ENCODE measurements at regions not wholly inside any gene's neighbourhood (a gene's known extent, or its start where the extent isn't known, plus 50 kb on each side); places are given as distances from the start of the nearest gene placed in this dataset.
"Not testable (repeated sequence)": the region's sequence is repeated elsewhere in the genome, so short reads cannot be mapped to it uniquely, and the experiment has no call there.

DNA sequence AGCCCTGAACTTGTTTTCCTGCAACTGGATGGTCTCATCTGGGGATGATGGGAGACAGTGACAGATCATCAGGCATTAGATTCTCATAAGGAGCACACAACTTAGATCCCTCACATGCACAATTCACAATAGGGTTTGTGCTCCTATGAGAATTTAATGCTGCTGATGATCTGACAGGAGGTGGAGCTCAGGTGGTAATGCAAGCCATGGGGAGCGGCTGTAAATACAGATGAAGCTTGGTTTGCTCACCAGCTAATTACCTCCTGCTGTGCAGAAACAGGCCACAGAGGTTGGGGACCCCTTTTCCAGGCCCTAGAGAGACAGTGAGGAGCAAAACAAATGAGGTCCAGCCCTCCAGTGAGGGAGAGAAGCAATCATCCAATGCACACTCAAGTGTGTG, 168.6 kb downstream of the RGS9 start:
- DNase-seq: no peak
- Histone ChIP-seq H3K9me2 (replicated peaks; ENCODE audit: insufficient read depth, low read length) (no peaks in the 10 kb centered on the region), H3K4me2 (ENCODE audit: low read depth, low read length, poor library complexity, severe bottlenecking) (no peak overlapping the region), H4K20me1 (ENCODE audit: insufficient read depth, low read depth, low read length) (no peaks in the 10 kb centered on the region), H3K4me3 (ENCODE audit: low read length) (no peak overlapping the region), H3K79me2 (ENCODE audit: low read length) (no peaks in the 10 kb centered on the region), H3K36me3 (ENCODE audit: insufficient read depth, low read length) (no peaks in the 10 kb centered on the region), H3K27me3 (ENCODE audit: low read length) (no peaks in the 10 kb centered on the region), H2AFZ (ENCODE audit: low read length) (no peak overlapping the region), H3K9me3 (ENCODE audit: low read length) (no peaks in the 10 kb centered on the region), H3K4me1 (ENCODE audit: low read length) (no peaks in the 10 kb centered on the region), H3K27ac (ENCODE audit: low read length) (no peak overlapping the region), H3K9ac (ENCODE audit: low read length) (no peak overlapping the region)

DNA sequence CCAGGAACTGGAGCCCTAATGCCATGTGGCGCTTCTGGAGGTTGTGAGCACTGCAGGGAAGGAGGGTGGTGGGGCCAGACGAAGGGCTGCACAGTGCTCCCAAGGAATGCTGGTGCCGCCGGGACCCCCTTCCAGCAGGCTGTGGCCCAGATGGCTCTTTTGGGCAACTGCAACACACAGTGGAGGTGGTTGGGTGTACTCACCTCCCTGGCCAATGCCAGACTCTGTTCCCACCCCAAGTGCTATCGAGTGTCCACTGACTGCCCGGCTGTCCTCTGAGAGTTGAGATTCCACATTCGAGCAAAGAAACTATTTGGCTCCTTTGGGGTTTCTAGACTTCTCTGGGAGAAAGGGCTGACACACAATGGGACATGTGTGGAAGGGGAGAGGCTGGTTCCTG, 167.9 kb downstream of the RGS9 start:
- Histone ChIP-seq H3K9me2 (replicated peaks; ENCODE audit: insufficient read depth, low read length) (no peaks in the 10 kb centered on the region), H3K4me3 (ENCODE audit: low read length) (no peak overlapping the region), H2AFZ (ENCODE audit: low read length) (no peak overlapping the region), H3K9ac (ENCODE audit: low read length) (no peak overlapping the region), H3K36me3 (ENCODE audit: insufficient read depth, low read length) (no peaks in the 10 kb centered on the region), H4K20me1 (ENCODE audit: insufficient read depth, low read depth, low read length) (no peaks in the 10 kb centered on the region), H3K9me3 (ENCODE audit: low read length) (no peaks in the 10 kb centered on the region), H3K4me1 (ENCODE audit: low read length) (no peaks in the 10 kb centered on the region), H3K79me2 (ENCODE audit: low read length) (no peaks in the 10 kb centered on the region), H3K27ac (ENCODE audit: low read length) (no peak overlapping the region), H3K27me3 (ENCODE audit: low read length) (no peaks in the 10 kb centered on the region), H3K4me2 (ENCODE audit: low read depth, low read length, poor library complexity, severe bottlenecking) (no peak overlapping the region)
- no peak for DNase-seq

DNA sequence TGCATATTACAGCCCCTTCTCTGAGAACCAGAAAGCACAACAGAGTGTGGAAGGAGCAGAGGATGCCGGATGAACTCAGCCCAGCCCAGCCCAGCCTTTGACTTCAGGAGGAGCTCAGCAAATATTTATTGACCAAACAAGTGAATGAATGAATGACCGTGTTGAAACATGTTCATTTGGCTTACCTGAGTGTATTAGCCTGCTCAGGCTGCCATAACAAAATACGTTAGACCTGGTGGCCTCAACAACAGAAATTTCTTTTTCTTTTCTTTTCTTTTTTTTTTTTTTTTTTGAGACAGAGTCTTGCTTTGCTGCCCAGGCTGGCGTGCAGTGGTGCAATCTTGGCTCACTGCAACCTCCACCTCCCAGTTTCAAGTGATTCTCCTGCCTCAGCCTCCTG, 164.7 kb downstream of the RGS9 start:
- not testable (repeated sequence) for H3K36me3 ChIP-seq (ENCODE audit: insufficient read depth, low read length)

DNA sequence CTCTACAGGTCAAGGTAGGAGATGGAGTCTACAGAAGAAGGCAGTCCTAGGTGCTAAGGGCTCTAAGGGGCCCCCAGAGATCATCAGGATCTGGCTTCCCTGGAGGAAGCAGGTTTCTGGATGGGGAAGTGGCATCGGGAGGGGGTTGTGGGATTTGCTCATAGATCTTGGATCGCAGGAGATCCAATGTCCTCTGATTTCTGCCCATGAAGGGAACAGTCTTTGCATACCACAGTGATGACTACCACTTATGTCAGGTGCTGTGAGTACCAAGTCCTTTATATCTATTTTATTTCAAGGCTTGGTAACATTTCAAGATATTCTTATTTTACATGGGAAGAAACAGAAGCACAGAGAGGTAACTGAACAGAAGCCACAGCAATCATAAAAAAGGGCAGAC, 164.0 kb downstream of the RGS9 start:
- DNase-seq: no peak
- Histone ChIP-seq H2AFZ (ENCODE audit: low read length) (no peak overlapping the region), H3K4me1 (ENCODE audit: low read length) (no peaks in the 10 kb centered on the region), H3K4me2 (ENCODE audit: low read depth, low read length, poor library complexity, severe bottlenecking) (no peak overlapping the region), H3K9me3 (ENCODE audit: low read length) (no peaks in the 10 kb centered on the region), H4K20me1 (ENCODE audit: insufficient read depth, low read depth, low read length) (no peaks in the 10 kb centered on the region), H3K9me2 (replicated peaks; ENCODE audit: insufficient read depth, low read length) (no peaks in the 10 kb centered on the region), H3K27ac (ENCODE audit: low read length) (no peak overlapping the region), H3K36me3 (ENCODE audit: insufficient read depth, low read length) (no peaks in the 10 kb centered on the region), H3K27me3 (ENCODE audit: low read length) (no peaks in the 10 kb centered on the region), H3K9ac (ENCODE audit: low read length) (no peak overlapping the region), H3K79me2 (ENCODE audit: low read length) (no peaks in the 10 kb centered on the region), H3K4me3 (ENCODE audit: low read length) (no peak overlapping the region)

More for the DNA sequence above, 164.7 kb downstream of the RGS9 start:
- H3K27me3 ChIP-seq (ENCODE audit: low read length); DNase-seq; H2AFZ ChIP-seq (ENCODE audit: low read length); H3K4me1 ChIP-seq (ENCODE audit: low read length); H3K4me2 ChIP-seq (ENCODE audit: low read depth, low read length, poor library complexity, severe bottlenecking); H3K27ac ChIP-seq (ENCODE audit: low read length); H3K4me3 ChIP-seq (ENCODE audit: low read length); H3K9me2 ChIP-seq (replicated peaks; ENCODE audit: insufficient read depth, low read length); H3K79me2 ChIP-seq (ENCODE audit: low read length); H3K9ac ChIP-seq (ENCODE audit: low read length); H4K20me1 ChIP-seq (ENCODE audit: insufficient read depth, low read depth, low read length); H3K9me3 ChIP-seq (ENCODE audit: low read length): not testable (repeated sequence)

DNA sequence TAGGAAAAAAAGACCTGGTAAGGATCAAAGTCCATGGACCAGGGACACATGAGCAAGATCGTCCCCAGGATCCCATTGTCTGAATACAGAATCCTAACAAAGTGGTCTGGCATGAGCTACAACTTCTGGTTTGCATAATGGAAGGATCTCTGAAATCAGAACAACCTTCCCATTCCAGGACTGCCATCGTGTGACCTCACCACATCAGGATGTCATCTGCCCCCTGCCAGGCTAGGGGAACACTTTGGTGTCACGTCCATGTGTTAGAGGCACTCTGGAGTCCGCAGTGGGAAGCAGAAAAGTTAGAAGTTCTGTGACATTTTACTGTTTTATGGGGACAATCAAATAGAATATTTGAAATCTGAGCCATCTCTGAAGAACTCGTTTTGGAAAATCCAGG, 160.7 kb downstream of the RGS9 start:
- H2AFZ ChIP-seq (ENCODE audit: low read length): no peak overlapping the region
- no peak for DNase-seq
- no peaks in the 10 kb centered on the region for H3K4me1 ChIP-seq (ENCODE audit: low read length)
- no peaks in the 10 kb centered on the region for H3K27me3 ChIP-seq (ENCODE audit: low read length)
- H3K27ac ChIP-seq (ENCODE audit: low read length): no peak overlapping the region
- H3K9me2 ChIP-seq (replicated peaks; ENCODE audit: insufficient read depth, low read length): no peaks in the 10 kb centered on the region
- no peaks in the 10 kb centered on the region for H4K20me1 ChIP-seq (ENCODE audit: insufficient read depth, low read depth, low read length)
- H3K9ac ChIP-seq (ENCODE audit: low read length): no peak overlapping the region
- no peak overlapping the region for H3K4me3 ChIP-seq (ENCODE audit: low read length)
- H3K9me3 ChIP-seq (ENCODE audit: low read length): no peaks in the 10 kb centered on the region
- no peak overlapping the region for H3K4me2 ChIP-seq (ENCODE audit: low read depth, low read length, poor library complexity, severe bottlenecking)
- no peaks in the 10 kb centered on the region for H3K79me2 ChIP-seq (ENCODE audit: low read length)
- no peaks in the 10 kb centered on the region for H3K36me3 ChIP-seq (ENCODE audit: insufficient read depth, low read length)

DNA sequence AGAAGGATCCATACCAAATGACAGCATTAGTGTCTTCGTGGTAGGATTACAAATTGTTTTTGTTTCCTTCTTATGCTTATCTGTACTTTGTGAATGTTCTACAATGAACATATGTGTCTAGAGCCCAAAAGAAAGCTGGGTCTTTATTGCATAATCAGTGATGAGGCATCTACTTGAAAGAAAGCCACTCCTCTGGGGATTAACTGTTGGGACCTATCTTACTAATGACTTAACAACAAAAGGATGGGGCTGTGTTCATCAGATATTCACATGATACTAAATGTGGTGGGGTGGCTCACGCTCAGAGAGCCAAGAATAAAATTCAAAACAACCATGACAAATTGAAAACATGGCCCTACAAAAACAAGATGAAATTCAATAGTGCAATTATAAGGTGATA, 160.2 kb downstream of the RGS9 start:
- no peaks in the 10 kb centered on the region for H3K36me3 ChIP-seq (ENCODE audit: insufficient read depth, low read length)
- H3K4me2 ChIP-seq (ENCODE audit: low read depth, low read length, poor library complexity, severe bottlenecking): no peak overlapping the region
- no peaks in the 10 kb centered on the region for H3K79me2 ChIP-seq (ENCODE audit: low read length)
- no peak overlapping the region for H3K4me3 ChIP-seq (ENCODE audit: low read length)
- no peaks in the 10 kb centered on the region for H4K20me1 ChIP-seq (ENCODE audit: insufficient read depth, low read depth, low read length)
- H3K9ac ChIP-seq (ENCODE audit: low read length): no peak overlapping the region
- H3K9me3 ChIP-seq (ENCODE audit: low read length): no peaks in the 10 kb centered on the region
- no peak for DNase-seq
- H3K9me2 ChIP-seq (replicated peaks; ENCODE audit: insufficient read depth, low read length): no peaks in the 10 kb centered on the region
- H2AFZ ChIP-seq (ENCODE audit: low read length): no peak overlapping the region
- no peaks in the 10 kb centered on the region for H3K27me3 ChIP-seq (ENCODE audit: low read length)
- H3K4me1 ChIP-seq (ENCODE audit: low read length): no peaks in the 10 kb centered on the region
- H3K27ac ChIP-seq (ENCODE audit: low read length): no peak overlapping the region

DNA sequence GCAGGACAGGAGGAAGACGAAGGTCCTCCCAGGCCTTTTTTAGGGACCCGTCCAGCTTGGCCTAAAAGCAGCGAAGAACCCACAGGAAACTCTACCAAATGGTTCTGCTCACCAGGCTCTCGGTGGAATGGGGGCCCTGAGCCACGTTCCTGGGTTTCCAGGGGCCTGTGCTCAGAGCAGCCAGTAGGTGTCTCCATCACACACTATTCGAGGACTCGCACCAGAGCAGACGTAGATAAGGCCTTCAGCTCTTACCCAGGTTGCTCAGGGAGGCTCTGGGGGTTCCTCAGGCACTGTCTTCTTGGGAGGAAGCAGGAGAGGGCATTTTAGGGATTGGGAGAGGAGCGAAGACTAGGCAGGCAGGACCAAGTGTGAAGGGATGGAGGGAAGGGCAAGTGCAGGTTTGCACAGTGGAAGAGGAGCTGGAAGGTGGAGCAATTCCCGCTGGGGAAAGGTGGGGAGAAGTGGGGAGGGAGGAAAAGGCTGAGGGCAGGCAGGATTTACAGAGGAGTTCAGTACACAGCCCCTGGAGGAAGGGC, 157.1 kb downstream of the RGS9 start:
- Histone ChIP-seq H3K36me3 (ENCODE audit: insufficient read depth, low read length) (no peaks in the 10 kb centered on the region), H3K27me3 (ENCODE audit: low read length) (no peaks in the 10 kb centered on the region), H3K79me2 (ENCODE audit: low read length) (no peaks in the 10 kb centered on the region), H3K4me1 (ENCODE audit: low read length) (no peaks in the 10 kb centered on the region), H3K9me3 (ENCODE audit: low read length) (no peaks in the 10 kb centered on the region), H2AFZ (ENCODE audit: low read length) (no peak overlapping the region), H3K9me2 (replicated peaks; ENCODE audit: insufficient read depth, low read length) (no peaks in the 10 kb centered on the region), H3K4me2 (ENCODE audit: low read depth, low read length, poor library complexity, severe bottlenecking) (no peak overlapping the region), H4K20me1 (ENCODE audit: insufficient read depth, low read depth, low read length) (no peaks in the 10 kb centered on the region), H3K4me3 (ENCODE audit: low read length) (no peak overlapping the region), H3K27ac (ENCODE audit: low read length) (no peak overlapping the region), H3K9ac (ENCODE audit: low read length) (no peak overlapping the region)
- peak; percentile 86 for DNase-seq

DNA sequence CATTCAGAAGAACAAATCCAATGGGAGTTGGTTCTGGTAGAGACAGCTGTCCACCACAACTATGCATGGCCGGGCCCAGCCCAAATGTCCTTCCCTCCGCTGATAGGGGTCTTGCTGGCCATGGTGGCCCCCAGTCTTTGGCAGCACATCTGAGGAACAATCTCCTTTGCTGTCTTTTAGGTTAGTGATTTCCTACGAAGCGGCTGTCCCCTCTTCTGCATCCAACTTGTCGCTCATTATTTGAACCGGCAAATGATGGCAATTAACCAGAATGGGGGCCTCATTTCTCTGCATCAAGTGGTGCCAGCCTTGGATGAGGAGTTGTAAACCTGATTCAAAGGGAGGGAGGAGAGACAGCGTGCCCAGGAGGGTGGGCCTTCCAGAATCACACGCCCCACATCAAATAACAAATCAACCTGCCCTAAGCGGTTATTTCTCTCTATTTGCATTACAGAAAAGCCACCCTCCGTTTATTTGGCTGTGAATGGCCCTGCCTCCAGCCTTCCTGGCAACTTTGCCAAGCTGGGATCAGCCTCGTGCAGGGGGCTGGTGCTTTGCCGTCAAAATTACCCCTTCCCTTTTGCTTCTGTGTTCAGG, 156.5 kb downstream of the RGS9 start:
- Histone ChIP-seq H3K79me2 (ENCODE audit: low read length) (no peaks in the 10 kb centered on the region), H3K27ac (ENCODE audit: low read length) (no peak overlapping the region), H3K4me3 (ENCODE audit: low read length) (no peak overlapping the region), H3K36me3 (ENCODE audit: insufficient read depth, low read length) (no peaks in the 10 kb centered on the region), H3K9me2 (replicated peaks; ENCODE audit: insufficient read depth, low read length) (no peaks in the 10 kb centered on the region), H2AFZ (ENCODE audit: low read length) (no peak overlapping the region), H3K4me1 (ENCODE audit: low read length) (no peaks in the 10 kb centered on the region), H3K27me3 (ENCODE audit: low read length) (no peaks in the 10 kb centered on the region), H4K20me1 (ENCODE audit: insufficient read depth, low read depth, low read length) (no peaks in the 10 kb centered on the region), H3K9ac (ENCODE audit: low read length) (no peak overlapping the region), H3K4me2 (ENCODE audit: low read depth, low read length, poor library complexity, severe bottlenecking) (no peak overlapping the region), H3K9me3 (ENCODE audit: low read length) (no peaks in the 10 kb centered on the region)
- DNase-seq: no peak

DNA sequence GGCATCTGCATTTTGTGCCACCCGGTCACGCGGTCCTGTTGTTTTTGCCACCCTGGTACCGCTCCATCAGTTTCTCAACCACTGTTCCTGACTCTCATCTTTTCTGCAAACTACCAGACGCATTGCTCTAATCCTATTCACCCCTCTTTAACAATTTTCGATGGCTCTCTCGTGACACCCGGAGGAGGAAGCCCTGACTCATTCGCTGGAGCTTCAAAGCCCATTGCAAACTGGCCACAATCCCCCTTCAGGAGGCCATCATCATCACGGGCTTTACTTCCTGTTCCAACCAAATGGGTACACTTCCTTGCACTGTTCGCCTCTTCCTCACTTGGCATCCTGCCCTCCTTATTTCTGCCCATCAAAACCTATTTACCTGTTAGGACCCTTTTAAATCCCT, 155.3 kb downstream of the RGS9 start:
- Histone ChIP-seq H3K4me1 (ENCODE audit: low read length) (no peaks in the 10 kb centered on the region), H3K9me3 (ENCODE audit: low read length) (no peaks in the 10 kb centered on the region), H3K79me2 (ENCODE audit: low read length) (no peaks in the 10 kb centered on the region), H4K20me1 (ENCODE audit: insufficient read depth, low read depth, low read length) (no peaks in the 10 kb centered on the region), H3K27ac (ENCODE audit: low read length) (no peak overlapping the region), H3K27me3 (ENCODE audit: low read length) (no peaks in the 10 kb centered on the region), H2AFZ (ENCODE audit: low read length) (no peak overlapping the region), H3K36me3 (ENCODE audit: insufficient read depth, low read length) (no peaks in the 10 kb centered on the region), H3K9ac (ENCODE audit: low read length) (no peak overlapping the region), H3K4me3 (ENCODE audit: low read length) (no peak overlapping the region), H3K4me2 (ENCODE audit: low read depth, low read length, poor library complexity, severe bottlenecking) (no peak overlapping the region), H3K9me2 (replicated peaks; ENCODE audit: insufficient read depth, low read length) (no peaks in the 10 kb centered on the region)
- no peak for DNase-seq
